Activated T-cell treated with anti-CD3 and anti-CD28 coated beads for 4 hours (primary cell): ENCODE measurements at regions not wholly inside any gene's neighbourhood (a gene's known extent, or its start where the extent isn't known, plus 50 kb on each side); places are given as distances from the start of the nearest gene placed in this dataset.

Source experiments
- DNase-seq: peaks from one replicate; pipeline ENCODE4 v3.0.0-alpha.2; 2020

- no peak for DNase-seq
Measured at GRCh38 chr12:13745111-13745860, 236.1 kb downstream of the GRIN2B start.

GRCh38 chr12:13744561-13744960 lies 236.8 kb downstream of the GRIN2B start:
- no peak for DNase-seq

DNA sequence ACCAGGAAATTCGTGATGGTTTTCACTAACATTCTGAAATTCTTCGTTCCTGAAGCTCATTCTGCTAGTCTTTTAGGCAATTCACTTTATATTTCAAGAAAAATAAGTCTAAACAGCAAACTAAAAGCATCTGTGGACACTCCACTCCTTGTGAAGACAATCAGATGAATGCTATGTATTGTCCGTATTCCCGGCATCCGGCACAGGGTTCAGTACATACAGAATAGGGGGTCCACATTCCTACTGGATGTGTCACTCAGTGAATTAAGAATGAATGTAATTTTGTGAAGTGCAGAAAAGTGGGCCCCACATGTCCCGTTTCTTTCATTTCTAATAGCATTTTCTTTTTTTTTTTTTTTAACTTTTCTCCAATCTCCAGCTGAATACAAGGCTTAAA lies 241.3 kb downstream of the GRIN2B start:
- no peak for DNase-seq

DNA sequence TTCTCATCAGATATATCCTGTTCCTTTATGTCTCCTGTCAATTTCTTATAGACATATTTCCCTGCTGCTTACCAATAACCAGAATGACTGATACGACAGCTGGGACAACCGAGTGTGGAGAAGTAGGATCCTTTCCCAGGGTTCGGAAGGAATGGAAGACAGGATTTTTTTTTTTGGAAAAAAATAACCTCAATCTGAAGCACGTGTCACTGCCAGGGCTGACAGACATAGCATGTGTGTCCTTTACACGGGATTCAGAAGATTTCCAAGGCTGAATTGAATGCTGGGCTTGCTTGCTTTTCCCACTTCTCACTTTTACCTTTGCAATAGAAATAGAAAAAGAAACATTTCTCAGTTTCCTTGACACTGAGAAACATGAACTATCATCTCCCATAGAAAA lies 245.7 kb downstream of the GRIN2B start:
- DNase-seq, result no peak

DNA sequence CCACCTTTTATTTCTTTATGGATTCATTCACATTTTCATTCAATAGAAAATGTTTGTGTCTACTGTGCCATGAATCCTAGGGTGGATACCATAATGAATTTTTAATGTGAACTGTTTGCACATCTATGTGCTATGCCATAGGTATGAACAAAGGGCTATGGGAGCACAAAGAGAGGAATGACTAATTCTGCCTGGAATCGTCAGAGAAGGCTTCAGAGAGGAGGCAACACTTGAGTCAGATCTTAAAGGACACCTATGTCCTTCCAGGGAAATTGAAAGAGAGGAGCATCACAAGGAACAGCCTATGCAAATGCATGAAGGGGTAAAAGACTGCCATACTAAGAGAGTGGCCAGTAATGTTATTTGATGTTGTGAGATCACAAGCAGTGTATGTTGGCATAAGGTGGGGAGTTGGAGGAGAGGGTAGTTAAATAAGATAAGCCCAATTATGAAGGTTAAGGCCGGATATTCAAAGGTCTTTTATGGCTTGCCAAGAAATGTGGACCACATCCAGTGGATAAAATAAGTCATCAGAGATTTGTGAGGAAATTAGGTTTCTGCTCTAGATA lies 246.7 kb downstream of the GRIN2B start:
- DNase-seq, result no peak

DNA sequence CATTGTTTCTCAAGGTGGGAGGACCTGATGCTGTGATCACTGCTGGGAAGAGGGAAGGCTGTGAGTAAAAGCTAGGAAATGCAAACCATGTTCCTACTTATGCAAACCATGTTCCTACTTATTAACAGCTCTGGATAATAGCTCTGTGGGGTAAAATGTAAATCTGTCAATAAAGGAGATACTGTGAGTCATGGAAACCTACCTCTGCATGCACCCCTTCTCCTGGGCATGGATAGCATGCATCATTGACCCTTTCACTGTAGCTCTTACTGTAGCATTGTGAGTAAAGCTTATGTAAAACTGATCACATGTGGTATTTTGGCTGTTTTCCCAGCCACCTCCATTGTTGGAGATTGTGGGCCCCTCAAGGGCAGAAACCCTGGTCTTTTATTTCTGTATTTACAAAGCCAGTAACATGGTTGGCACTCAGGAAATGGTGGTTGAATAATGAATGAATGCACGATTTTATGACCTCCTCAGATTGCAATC lies 253.7 kb downstream of the GRIN2B start:
- DNase-seq, result no peak

- DNase-seq, result no peak
Measured at GRCh38 chr12:13725049-13725448, 256.4 kb downstream of the GRIN2B start.

DNA sequence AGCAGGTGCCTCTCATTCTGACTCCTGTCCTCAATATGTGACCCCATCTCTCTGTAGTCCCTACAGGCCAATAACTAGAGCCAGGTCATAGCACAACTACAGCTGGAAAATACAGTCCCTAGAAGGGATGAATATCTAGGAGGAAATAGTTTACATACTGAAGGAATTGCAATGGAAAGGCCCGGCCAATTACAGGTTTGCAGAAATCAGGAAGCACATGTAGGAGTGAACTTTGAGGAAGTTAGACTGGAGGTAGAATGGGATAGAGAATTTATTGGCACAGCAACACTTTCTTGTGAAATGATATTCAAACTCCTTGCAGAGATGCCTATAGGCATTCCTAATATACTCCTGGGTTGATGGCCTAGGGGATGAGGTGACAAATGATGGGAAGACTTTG lies 257.3 kb downstream of the GRIN2B start:
- no peak for DNase-seq

GRCh38 chr12:13719986-13720385 lies 261.4 kb downstream of the GRIN2B start:
- no peak for DNase-seq

- DNase-seq, result no peak
Measured at GRCh38 chr12:13718271-13718670, 263.1 kb downstream of the GRIN2B start.

- DNase-seq, result no peak
Measured at GRCh38 chr12:13716119-13716518, 265.3 kb downstream of the GRIN2B start.

- DNase-seq, result no peak
Measured at GRCh38 chr12:13713556-13714410, 267.6 kb downstream of the GRIN2B start.

DNA sequence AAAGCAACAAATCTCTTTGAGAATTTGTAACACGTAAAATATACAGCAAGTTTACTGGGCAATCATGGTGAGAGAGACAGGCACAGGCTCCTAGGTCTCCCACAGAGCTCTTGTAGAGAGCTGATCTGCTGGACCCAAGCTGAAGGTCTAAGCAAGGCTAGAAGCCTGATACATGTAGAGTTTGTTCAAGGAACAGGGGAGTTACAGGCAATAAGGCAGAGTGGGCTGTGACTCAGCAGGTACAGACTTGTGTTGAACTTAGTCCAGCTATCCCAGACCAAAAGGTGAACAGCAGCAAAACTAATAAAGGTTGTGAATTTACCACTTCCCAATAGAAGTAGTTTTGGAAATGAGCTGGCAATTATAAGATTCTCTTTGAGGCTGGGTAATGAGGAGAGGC lies 273.6 kb downstream of the GRIN2B start:
- no peak for DNase-seq

GRCh38 chr12:13702381-13702780 lies 279.0 kb downstream of the GRIN2B start:
- DNase-seq, result no peak

DNA sequence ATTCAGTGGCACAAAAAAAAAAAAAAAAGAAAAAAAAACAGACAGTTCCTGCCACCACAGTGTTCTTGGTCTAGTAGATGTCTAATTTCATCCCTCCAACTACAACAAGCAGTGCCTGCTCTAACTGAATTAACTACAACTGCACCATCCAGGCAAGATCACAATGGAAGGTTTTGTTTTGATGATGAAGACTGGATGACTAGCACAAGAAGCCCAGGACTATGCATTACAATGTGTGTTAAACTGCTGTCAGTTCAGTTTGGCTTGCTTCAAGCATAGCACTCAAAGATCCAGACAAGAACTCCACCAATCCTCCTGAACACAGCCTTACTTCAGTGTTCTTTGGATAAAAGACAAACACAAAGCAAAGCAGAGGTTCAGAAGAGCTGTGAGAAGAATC lies 279.9 kb downstream of the GRIN2B start:
- no peak for DNase-seq

- DNase-seq, result no peak
Measured at GRCh38 chr12:13697973-13698372, 283.4 kb downstream of the GRIN2B start.

DNA sequence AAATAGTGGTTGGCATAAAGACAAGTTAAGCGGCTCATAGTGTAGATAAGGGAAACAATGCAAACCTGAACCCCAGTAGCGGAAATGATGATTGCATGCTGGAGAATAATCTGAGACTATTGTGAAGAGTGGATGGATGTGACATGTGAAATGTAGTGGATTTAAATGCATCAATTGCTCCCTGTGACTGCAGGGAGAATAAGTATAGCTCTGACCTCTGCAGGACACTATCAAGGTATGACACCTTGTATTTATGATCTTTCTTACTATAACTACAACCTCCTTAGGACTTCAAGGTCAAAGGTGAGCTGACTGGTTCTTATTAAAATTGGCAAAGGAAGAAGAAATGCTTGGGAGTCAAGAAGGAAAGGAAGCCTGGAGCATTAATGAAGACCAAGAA lies 285.6 kb downstream of the GRIN2B start:
- no peak for DNase-seq

DNA sequence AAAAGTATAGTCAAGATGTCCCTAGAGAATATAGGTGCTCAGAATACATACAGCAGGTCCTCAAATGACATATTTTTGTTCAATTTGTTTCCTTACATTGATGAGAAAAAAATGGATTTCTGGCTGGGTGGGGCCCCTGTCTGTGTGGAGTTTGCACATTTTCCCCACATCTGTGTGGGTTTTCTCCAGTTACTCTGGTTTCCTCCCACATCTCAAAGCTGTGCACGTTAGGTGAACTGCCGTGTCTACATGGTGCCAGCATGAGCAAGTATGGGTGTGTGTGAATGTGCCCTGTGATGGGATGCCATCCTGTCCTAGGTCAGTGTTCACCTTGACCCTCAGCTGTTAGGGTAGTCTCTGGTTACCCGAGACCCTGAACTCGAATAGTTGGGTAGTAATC lies 289.1 kb downstream of the GRIN2B start:
- DNase-seq, result no peak

DNA sequence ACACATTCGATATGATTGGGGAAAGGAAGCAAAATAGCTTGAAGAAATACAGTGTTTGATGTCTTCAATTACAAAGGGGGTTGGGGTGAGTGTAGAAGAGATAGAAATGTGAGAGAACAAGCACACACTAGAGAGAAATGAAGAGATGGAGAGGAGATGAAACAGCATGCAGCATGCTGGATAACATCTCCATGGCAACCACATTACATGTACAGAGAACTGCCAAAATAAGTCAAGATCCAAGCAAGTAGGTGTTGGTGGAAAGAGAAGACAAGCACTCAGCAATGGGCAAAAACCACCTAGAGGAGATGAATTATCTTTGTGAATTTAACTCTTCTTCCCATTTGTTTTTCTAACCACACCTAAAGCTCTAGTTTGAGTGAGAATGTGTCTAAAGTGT lies 289.8 kb downstream of the GRIN2B start:
- no peak for DNase-seq

- DNase-seq, result no peak
Measured at GRCh38 chr12:13687633-13688032, 293.8 kb downstream of the GRIN2B start.

DNA sequence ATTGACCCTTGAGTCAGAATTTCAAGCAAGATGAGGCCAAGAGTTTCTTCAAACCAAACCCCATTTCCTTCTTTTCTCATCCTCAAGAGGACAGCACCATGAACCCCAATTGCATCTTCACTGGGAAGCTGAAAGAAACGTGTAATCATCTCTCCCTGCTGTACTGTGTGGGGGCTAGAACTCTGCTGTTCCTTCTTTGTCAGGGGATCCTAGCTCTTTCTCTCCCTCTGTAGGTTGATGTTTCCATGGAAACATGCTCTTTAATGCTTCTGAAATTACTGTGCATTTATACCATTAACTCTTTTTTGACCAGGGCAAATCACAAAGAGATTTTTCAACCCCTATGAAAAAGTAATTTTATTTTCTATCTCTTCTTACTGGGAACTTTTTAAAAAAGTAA lies 295.1 kb downstream of the GRIN2B start:
- no peak for DNase-seq

- no peak for DNase-seq
Measured at GRCh38 chr12:13680916-13681315, 300.5 kb downstream of the GRIN2B start.

GRCh38 chr12:13676880-13677279 lies 304.5 kb downstream of the GRIN2B start:
- DNase-seq, result no peak
